A673 (cell line): ENCODE measurements at regions not wholly inside any gene's neighbourhood (a gene's known extent, or its start where the extent isn't known, plus 50 kb on each side); places are given as distances from the start of the nearest gene placed in this dataset.

Experiments used
- BruUV-seq: library from RNA; stranded (reverse); fragments of 400-500 nt; replicated peaks from 2 replicates; lab custom pipeline; 2021; lab: Mats Ljungman, UMichigan
- CTCF ChIA-PET: fragments of 300-600 bp; sonication (Branson Sonifier 250); formaldehyde crosslinking; loops from one replicate; lab custom pipeline; 2022; ENCODE audit warnings: antibody characterized with exemption; lab: Charles Lee
- POLR2A ChIA-PET: fragments of 300-600 bp; sonication (Branson Sonifier 250); formaldehyde crosslinking; loops from one replicate; lab custom pipeline; 2022; ENCODE audit warnings: antibody characterized with exemption; ENCODE audit not compliant: low non-redundant PET; lab: Charles Lee
- DNase-seq: peaks from one replicate; pipeline ENCODE4 v3.0.0-alpha.2; 2015; ENCODE audit warnings: low spot score
- H3K27ac ChIP-seq: fragments of 200-600 bp; sonication (generic); 2 replicates; pipeline ENCODE4 v1.5.1; 2016; ENCODE audit warnings: mixed run types, low read depth, mild to moderate bottlenecking, mixed read lengths, antibody characterized with exemption, low read length; ENCODE audit not compliant: poor library complexity, severe bottlenecking
- H3K27me3 ChIP-seq: fragments of 200-600 bp; sonication (generic); replicated peaks from 2 replicates; pipeline ENCODE4 v1.6.1; 2017; ENCODE audit warnings: mixed run types, low read depth, mild to moderate bottlenecking, mixed read lengths, antibody characterized with exemption, low read length; ENCODE audit not compliant: insufficient read depth, poor library complexity
- H3K36me3 ChIP-seq: fragments of 200-600 bp; sonication (generic); 2 replicates; pipeline ENCODE4 v1.6.1; 2016; ENCODE audit warnings: mixed run types, mild to moderate bottlenecking, mixed read lengths, antibody characterized with exemption, low read length; ENCODE audit not compliant: insufficient read depth, poor library complexity, severe bottlenecking
- H3K4me1 ChIP-seq: fragments of 200-600 bp; sonication (generic); 2 replicates; pipeline ENCODE4 v1.6.1; 2017; ENCODE audit warnings: mixed run types, mild to moderate bottlenecking, mixed read lengths, antibody characterized with exemption, low read length; ENCODE audit not compliant: insufficient read depth, poor library complexity, severe bottlenecking
- H3K4me3 ChIP-seq: fragments of 200-600 bp; sonication (generic); 2 replicates; pipeline ENCODE4 v1.5.1; 2016; ENCODE audit warnings: low read depth, mixed run types, mild to moderate bottlenecking, mixed read lengths, low read length; ENCODE audit not compliant: poor library complexity, severe bottlenecking
- H3K9me3 ChIP-seq: fragments of 200-600 bp; sonication (generic); 2 replicates; pipeline ENCODE4 v1.6.1; 2016; ENCODE audit warnings: mixed run types, low read depth, mild to moderate bottlenecking, mixed read lengths, antibody characterized with exemption, low read length; ENCODE audit not compliant: poor library complexity, severe bottlenecking
- EZH2 ChIP-seq: fragments of 200-600 bp; sonication (generic); IDR thresholded peaks from 2 replicates; pipeline ENCODE4 v1.6.1; 2017; ENCODE audit warnings: borderline replicate concordance, low read depth, mild to moderate bottlenecking, mixed read lengths, antibody characterized with exemption, low read length; ENCODE audit not compliant: poor library complexity, severe bottlenecking
- intact Hi-C: fragments of 100-400 bp; cut with micrococcal nuclease; formaldehyde crosslinking; loops from one replicate; pipeline ENCODE4 v1.10.0; 2022; ENCODE audit not compliant: unreplicated experiment
- TF ChIP-seq, protein P1 (sequence below): fragments of 300-800, 200-600 bp; sonication (generic); conservative IDR thresholded peaks from 2 replicates; pipeline ENCODE4 v1.5.1; 2017; ENCODE audit warnings: low read depth, mild to moderate bottlenecking, antibody characterized with exemption, low read length, moderate library complexity, mixed read lengths

GRCh38 chr10:4677296-4678021 lies 148.5 kb upstream of the AKR1E2 start:
- no peak overlapping the region for H3K4me3 ChIP-seq
- H3K27me3 ChIP-seq, result no peaks in the 10 kb centered on the region
- H3K9me3 ChIP-seq, result no peaks in the 10 kb centered on the region
- H3K36me3 ChIP-seq, result no peaks in the 10 kb centered on the region
- BruUV-seq, result no TSS peak
- ChIA-PET CTCF (no interaction called here), POLR2A (no interaction called here)
- TF ChIP-seq, protein P1, sequence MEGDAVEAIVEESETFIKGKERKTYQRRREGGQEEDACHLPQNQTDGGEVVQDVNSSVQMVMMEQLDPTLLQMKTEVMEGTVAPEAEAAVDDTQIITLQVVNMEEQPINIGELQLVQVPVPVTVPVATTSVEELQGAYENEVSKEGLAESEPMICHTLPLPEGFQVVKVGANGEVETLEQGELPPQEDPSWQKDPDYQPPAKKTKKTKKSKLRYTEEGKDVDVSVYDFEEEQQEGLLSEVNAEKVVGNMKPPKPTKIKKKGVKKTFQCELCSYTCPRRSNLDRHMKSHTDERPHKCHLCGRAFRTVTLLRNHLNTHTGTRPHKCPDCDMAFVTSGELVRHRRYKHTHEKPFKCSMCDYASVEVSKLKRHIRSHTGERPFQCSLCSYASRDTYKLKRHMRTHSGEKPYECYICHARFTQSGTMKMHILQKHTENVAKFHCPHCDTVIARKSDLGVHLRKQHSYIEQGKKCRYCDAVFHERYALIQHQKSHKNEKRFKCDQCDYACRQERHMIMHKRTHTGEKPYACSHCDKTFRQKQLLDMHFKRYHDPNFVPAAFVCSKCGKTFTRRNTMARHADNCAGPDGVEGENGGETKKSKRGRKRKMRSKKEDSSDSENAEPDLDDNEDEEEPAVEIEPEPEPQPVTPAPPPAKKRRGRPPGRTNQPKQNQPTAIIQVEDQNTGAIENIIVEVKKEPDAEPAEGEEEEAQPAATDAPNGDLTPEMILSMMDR, result no peak
- no peak for TF ChIP-seq EZH2
- DNase-seq, result no peak
- H3K4me1 ChIP-seq, result no peaks in the 10 kb centered on the region
- H3K27ac ChIP-seq, result no peak overlapping the region
- intact Hi-C loops, result no loop called here

DNA sequence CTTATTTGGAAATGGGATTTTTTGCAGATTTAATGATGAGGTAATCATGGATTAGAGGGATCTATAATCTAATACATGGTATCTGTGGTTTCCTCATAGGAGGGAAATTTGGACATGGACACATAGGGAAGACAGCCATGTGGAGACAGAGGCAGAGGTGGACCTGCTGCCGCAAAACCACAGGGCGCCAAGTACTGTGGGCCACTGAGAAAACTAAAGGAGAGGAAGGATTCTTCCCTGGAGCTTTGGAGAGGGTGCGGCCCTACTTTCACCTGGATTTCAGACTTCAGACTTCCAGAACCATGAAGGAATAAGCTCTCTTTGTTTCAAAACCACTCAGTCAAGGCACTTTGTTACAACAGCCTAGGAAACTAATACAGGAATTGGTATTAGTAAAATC lies 149.4 kb upstream of the AKR1E2 start:
- TF ChIP-seq, protein P1, result no peak
- TF ChIP-seq EZH2, result no peak
- no TSS peak for BruUV-seq
- no peaks in the 10 kb centered on the region for H3K27me3 ChIP-seq
- no peak overlapping the region for H3K4me3 ChIP-seq
- H3K9me3 ChIP-seq, result no peaks in the 10 kb centered on the region
- DNase-seq, result no peak
- H3K4me1 ChIP-seq, result no peaks in the 10 kb centered on the region
- ChIA-PET CTCF (no interaction called here), POLR2A (no interaction called here)
- intact Hi-C loops, result no loop called here
- no peaks in the 10 kb centered on the region for H3K36me3 ChIP-seq
- no peak overlapping the region for H3K27ac ChIP-seq

- Histone ChIP-seq H3K4me3 (no peak overlapping the region), H3K27me3 (no peaks in the 10 kb centered on the region), H3K36me3 (no peaks in the 10 kb centered on the region), H3K4me1 (no peaks in the 10 kb centered on the region), H3K9me3 (no peaks in the 10 kb centered on the region), H3K27ac (no peak overlapping the region)
- TF ChIP-seq, protein P1, result no peak
- no peak for TF ChIP-seq EZH2
- POLR2A ChIA-PET, result no interaction called here
- BruUV-seq, result no TSS peak
- DNase-seq, result no peak
- intact Hi-C loops, result no loop called here
- CTCF ChIA-PET, result no interaction called here
Measured at GRCh38 chr10:4675808-4676207, 150.2 kb upstream of the AKR1E2 start.
